GM21423 (cell line): ENCODE measurements at regions not wholly inside any gene's neighbourhood (a gene's known extent, or its start where the extent isn't known, plus 50 kb on each side); places are given as distances from the start of the nearest gene placed in this dataset.
"Not testable (repeated sequence)": the region's sequence is repeated elsewhere in the genome, so short reads cannot be mapped to it uniquely, and the experiment has no call there.

Source experiments
- ATAC-seq: cut with Tn5 transposase; IDR thresholded peaks from one replicate; pipeline ENCODE4 v1.9.1; 2021; ENCODE audit warnings: mild to moderate bottlenecking, moderate library complexity; ENCODE audit not compliant: unreplicated experiment

DNA sequence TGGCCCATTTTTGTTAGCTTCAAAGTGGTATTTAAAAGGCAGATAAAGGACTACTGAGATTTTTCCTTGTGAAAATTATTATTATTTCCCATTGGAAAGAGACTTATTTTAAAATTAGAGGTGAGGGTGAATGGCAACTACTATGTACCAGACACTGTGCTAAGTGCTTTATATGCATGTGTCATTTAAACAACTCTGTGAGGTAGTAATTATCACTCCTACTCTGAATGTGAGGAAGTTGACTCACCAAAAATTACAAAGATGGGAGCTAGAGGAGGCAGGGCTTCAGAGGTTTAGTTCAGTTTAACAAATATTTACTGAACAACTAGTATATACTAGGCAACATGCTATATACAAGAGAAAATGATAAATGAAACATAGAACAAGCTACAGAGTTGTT is 78.2 kb downstream of the MSL3 start:
- no peak for ATAC-seq

DNA sequence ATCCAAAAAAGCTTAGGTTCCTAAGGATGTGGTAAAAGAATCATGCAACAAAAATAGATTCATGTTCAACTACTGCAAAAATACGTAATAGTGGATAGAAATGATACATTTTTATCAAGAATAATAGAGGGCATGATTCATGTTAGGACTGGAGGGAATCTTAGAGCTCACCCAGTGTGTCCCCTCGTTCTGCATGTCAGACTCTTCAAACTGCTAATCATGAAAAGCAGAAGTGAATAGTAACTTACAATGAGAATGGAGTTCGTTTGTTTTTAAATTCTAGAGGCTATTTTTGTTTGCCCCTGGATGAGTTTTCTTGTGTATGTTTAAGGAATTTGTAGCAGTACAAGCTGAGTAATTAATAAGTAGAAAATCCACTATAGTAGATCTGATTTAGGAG is 79.4 kb downstream of the MSL3 start:
- ATAC-seq: no peak

DNA sequence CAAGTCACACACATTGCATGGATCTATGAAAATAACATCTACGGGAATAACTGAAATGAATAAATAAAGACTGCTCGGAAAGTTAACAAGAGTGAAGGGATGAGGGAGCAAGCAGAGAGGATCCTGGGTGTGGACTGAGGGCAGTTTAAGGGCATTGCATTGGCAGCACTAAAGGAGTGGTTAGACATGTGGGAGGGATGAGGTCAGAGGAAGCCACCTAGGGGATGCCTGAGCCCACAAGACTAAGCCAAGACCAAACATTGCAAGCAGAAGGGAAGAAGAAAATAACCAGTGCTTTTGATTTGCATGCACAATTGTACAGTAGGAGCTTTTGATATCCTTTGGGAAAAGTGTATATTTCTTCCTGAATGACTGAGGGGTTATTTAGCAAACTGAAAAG is 106.1 kb downstream of the MSL3 start:
- no peak for ATAC-seq

DNA sequence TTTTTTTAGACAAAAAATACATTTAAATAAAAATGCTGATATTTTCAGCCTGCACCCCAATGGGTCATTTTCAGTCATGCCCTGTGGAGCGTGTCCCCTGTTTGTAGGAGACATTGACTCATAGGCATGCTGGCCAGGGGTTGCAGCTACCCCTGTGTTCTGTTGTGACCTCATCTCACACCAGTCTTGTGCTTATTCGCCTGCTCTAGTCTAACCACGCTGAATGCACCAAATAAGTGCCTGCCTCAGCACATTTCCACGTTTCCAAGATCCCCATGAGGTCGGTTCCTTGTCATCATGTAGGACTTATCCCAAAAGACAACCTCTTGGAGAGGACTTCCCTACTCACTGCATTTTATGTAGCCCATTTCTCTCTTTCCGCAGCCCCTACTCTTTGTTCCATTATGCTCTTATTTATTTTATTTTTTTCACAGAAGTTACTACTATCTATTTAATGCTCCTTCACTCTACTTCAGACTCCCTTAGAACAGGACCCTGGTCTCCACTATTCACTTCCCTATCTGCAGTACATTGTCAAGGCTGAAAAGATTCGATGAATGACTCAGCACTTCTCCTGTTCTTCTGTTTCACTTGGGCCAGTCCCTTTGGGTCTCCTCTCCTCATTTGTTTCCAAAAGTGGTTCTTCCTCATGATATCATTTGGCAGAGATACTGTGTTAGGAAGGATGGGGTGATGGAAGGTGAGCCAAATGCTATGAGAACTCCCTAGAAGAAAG is 109.7 kb downstream of the MSL3 start:
- ATAC-seq: no peak

DNA sequence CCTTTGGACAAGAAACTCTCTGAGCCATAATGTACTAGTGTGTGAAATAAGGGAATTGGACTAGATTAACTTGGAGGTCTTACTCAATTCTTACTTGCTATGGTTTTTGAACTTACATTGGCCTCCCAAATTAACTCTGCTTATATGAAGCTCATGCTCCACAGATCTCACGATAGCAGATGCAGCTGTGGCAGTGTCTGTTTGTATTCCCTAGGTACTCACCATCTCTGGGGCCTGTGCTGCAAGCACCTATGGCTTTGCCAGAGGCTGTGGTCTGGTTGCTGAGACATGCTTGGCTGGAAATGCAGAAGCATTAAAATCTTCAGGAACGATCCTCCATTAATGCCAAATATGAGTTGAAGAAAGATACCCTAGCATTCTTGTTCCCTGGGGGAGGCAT is 112.8 kb downstream of the MSL3 start:
- no peak for ATAC-seq

DNA sequence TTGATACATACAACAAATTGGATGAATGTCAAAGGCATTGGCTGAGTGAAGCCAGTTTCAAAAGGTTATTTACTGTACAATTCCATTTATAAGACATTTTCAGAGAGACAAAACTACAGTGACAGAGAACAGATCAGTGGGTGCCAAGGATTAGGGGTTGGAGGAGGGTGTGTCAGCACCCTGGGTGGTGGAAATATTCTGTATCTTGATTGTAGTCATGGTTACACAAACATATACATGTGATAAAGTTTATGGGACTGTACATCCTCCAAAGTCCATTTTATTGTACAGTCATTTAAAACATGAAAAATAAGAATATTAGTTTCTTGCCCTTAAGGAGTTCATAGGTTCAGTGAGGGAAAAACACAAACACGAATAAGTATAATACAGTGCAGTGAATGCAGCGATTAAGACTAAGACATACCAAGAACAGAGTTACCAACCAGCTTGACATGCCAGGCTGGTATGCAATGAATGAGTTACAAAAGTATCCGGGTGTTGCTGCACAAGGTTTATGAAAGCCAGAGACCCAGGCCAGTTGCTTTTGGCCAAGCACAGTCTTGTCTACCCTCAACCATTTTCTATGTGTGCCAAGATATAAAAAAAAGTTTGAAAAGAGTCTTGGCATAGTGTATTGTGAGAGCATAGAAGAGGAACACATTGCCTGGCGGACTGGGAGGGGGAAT is 123.6 kb downstream of the MSL3 start:
- no peak for ATAC-seq

DNA sequence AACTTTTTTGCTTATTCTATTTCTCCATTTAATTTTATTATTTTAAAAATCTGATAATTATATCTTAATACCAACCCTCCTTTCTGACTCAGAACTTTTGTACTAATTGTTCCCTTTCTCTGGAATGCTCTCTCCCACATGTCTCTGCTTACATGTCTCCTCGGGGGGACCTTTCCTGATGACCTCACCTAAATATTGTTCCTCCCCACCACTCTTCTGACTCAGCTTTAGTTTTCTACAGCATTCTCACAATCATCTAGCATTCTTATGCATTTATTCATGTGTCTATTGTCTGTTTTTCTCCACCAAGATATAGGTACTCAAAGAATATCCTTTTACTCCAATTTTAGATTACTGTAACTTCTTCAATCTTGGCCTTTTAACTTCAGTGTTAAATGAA is 128.7 kb downstream of the MSL3 start:
- no peak for ATAC-seq

DNA sequence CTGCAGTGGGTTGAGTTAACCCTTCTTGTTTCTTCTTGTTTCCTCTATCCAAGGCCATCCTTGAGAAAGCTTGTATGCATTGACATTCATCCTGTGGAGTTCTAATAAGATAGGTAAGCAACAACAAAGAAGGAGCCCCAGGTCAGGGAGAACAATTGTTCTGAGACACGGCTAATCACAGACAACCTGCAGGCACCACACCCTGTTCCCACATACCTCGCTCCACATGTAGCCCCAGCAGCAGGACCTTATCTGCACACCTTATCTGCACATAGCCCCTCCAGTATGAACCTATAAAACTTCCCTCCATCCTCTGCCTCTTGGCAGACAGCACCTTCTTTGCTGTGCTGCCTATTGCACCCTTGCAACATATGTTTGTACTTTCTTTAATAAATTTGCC is 129.1 kb downstream of the MSL3 start:
- ATAC-seq: no peak

DNA sequence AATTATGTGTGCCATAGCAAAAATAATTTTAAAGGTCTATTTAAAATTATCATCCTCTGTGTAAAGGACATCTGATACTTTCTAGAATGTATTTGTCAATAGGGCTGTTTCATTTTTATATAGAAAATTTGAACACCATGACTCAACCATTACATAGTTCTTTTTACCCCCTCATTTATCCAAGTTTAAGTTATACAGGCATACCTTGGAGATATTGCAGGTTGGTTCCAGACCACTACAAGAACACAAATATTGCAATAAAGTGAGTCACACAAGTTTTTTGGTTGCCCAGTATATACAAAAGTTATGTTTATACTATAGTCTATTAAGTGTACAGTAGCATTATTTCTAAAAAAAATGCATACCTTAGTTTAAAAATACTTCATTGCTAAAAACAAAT is 130.4 kb downstream of the MSL3 start:
- no peak for ATAC-seq

DNA sequence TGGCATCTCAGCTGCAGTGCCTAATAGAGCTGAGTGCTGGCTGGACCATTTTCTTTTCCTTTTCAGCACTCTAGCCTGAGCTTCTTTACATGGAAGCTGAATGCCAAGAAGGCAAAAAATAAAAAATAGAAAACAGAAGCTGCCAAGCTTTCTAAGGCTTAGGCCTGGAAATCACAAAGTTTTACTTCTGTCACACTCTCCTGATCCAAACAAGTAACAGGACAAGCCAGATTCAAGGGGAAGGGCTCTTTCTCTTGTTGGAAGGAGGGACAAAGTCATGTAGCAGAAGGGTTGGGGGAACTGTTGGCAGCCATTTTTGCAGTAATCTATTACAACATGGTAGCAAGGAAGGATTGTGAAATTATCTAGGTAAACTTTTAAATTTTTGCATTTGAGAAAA is 131.8 kb downstream of the MSL3 start:
- ATAC-seq: no peak

DNA sequence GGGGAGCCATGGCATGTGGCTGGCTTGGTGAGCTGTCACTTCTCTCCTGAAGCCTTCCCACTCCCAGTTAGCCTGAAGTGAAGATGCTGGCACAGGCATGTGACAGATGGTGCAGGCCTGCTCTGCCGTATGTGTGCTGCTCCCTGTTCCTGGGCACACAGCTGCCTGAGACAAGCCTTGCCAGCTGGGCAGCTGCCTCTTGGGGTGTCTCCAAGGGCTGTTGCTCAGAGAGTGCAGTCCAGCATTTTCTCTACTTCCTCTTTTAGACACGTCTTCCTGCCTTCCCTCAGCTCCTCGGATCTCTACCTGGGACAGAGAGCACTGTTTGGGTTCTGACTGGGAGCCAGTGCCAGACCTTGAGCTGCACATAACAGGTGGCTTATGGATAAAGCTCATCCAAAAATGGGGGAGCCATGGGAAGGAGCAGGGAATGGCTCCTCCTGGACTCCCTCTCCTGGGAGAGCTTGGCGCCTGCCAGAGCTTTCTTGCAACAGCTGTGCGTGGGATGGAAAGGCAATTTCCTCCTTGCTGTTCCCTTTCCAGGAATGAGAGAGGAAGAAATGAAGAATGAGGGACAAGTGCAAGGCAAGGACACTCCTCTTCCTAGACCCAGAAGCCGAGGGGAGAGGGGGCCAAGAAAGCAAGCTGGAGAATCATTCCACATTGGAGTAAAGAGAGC is 132.9 kb downstream of the MSL3 start:
- ATAC-seq: no peak

DNA sequence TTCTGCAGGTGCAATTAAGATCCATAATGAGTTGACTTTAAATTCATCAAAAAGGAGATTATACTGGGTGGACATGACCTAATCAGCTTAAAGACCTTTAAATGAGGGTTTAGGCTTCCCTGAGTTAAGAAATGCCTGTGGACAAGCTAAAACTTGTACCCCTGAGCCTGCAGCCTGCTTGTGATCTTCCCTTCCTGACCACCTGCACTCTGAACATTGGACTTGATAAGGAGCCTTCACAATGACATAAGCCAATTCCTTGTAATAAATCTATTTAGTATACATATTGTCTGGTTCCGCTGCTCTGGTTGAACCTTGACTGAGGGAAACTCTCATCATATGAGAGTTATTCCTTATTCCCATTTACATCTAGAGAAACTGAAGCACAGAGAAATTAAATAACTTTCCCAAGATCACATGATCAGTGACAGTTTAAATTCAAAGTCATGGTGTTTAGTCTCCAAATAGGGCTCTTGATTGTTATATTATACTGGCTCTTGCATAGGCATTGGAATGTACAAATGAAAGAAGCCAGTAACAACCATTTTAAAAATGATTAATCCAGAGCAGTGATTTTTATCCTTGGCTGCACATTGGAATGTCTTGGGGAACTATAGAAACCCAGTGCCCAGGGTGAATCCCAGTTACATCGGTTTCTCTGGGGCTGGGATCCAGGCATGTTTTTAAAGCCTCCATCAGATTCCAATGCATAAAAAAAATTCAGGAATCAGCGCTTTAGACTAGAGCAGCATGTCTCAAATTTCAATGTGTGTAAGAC is 136.1 kb downstream of the MSL3 start:
- ATAC-seq: no peak

DNA sequence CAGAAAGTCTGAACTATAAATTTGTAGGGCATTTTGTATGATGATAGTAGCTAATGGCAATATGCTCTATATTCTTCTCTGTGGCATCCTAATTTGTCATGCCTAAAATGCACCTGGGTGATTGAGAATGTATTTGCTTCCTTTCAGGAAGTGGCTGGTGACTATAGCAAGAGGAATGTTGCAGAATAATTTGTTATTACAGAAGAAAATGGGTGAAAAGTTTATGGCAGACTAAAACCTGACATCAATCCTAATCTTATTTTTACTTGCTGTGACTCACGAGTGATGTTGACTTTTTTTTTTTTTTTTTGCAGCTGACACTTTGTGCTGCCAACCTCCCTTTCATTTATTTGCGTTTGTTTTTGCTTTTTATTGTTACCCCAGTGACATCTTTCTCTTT is 141.1 kb downstream of the MSL3 start:
- no peak for ATAC-seq

DNA sequence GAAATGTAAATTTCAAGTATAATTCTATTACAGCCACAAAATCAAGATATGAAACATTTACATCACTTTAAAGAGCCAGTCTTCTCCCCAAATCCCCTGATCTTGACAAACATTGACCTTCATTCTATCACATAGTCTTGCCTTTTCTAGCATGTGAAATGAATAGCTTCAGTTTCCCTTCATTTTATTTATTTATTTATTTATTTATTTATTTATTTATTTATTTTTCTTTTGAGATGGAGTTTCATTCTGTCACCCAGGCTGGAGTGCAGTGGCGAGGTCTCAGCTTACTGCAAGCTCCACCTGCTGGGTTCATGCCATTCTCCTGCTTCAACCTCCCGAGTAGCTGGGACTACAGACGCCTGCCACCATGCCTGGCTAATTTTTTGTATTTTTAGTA is 147.9 kb downstream of the MSL3 start:
- ATAC-seq: not testable (repeated sequence)

DNA sequence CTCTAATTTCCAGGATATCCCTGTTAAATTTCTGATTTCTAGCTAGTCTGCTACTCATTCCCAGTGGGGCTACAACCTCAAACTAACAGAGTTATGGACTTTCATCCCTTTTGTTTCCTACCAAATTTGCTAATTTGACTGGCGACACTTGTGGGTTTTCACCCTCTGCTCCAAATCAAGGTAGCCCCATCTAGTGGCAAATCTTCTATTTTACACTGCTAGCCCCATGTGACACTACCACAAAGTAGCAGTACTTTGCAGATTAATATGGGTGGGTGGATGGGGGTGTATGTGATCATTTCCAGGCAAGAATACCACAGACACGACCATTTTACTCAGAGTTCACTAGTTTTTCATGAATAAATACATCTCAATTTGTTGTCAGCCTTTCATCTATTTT is 150.3 kb downstream of the MSL3 start:
- ATAC-seq: peak; percentile 53

DNA sequence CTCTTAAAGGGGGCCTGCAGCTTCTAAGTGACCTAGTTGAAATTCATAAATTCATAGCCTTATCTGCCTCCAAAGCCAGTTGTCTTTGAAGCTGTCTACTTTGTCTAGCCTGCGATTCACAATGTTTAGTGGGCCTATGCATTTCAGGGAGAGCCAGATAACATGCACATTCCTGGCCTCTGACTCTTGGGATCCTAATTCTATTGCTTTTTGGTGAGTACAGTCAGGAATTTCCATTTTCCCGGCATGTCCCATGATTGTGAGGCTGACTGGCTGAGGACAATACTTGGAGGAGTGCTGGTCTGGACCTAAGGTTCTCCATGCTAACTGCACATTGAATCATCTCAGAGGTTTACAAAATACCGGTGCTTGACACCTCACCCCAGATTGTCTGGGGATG is 155.0 kb downstream of the MSL3 start:
- no peak for ATAC-seq

DNA sequence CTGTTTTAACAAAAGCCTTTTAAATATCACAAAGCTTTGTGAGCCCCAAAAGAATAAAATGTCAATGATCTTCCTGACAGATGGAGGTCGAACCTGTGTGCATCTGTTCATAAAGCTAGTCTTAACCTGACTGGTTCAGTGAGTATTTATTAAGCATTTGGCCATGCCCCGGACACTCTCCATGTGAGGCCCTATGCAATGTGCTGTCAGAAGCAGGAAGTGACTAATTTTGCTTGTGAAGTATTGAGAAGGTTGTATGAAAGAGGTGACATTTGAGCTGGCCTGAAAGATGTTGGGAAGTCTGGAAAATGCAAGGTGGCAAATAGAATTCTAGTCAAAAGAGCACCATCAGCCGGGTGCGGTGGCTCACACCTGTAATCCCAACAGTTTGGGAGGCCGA is 171.4 kb downstream of the MSL3 start:
- ATAC-seq: no peak

DNA sequence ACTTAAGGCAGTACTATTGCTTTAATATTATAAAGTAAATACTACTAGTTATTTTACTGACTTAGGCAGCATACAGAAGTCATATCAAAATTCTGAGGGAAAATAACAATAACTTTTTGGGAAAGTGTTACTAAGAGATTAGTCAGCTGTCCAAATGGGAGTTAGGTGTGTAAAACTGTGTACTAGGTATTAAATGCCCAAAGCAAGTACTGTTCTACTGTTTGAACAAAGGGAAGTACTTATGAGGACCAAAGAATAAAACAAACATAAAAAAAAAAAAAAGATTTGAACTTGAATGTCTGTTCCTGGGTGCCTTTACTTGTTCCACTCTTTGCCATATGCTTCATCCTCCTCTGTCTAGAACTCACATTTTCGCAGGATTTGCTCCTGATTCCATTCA is 174.4 kb downstream of the MSL3 start:
- no peak for ATAC-seq

DNA sequence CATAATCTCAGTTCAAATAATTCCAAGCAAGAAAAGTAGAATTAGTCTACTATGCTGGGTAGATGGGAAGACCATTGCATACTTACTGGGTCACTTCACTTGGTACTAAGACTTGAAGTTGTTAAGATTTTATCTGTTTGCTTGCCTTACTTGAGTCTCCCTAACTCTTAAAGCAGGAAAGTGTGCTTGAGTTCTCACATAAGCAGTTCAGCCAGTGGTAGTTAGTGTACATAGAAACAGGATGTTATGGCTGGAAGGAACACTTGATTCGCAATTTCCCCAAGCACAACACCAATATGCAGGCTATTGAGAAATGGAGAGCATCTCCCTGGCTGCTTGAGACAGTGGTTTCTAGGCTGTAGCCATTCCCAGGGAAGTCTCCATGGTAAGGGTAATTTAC is 176.1 kb downstream of the MSL3 start:
- ATAC-seq: no peak

DNA sequence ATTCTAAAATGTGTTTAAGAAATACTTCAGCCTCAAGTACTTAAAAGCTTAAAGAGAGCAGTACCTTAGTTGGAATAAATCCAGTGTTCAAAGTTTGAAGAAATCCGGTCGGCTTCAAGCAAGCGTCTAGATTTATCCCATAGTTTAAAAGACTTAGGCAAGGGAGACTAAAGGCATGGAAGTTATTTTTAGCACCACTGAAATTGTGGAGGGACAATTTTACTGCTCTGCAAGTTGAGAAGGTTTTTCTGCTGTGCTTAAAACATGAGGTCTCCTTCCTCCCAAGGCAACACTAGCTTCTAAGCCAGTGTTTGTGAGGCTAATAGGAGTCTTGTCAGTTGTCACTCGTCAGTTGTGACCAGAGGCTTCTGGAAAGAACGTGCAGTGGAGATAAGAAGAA is 183.5 kb downstream of the MSL3 start:
- no peak for ATAC-seq

DNA sequence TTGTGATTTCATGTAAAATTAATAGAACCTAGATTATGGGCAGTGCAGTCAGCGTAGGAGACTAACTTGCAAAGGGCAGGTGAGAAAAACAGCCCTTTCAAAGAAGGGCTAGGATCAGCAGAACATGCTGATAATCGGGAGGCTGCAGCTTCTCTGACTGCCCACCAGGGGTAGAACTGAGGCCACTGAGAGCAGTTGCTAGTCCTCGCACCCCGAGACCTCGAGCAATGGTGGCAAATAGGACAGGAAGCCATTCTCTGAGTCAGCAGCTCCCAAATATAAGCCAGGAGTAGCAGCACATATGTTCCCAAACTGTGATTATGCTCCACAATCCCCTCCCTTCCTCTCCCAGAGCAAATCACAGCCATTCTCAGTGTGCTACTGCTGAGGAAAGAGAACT is 186.5 kb downstream of the MSL3 start:
- ATAC-seq: no peak

DNA sequence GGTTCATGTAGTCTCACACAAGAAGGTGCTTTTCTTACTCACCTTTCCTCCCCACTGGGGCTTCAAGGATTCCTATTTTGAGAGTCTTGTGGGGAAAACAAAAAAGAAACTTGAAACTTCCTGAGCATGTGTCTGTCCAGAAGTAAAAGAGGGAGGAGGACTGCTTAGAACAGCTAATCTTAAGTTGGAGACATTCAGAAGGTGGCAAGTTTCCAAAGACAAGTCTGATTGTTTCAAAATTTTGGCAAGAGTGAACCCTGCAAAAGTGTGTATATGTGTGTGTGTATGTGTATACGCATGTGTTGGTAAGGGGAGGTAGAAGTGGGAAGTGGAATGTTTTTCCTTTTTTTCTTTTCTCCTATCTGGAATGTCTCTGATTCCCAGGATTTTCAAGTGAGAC is 189.0 kb upstream of the FRMPD4 start:
- ATAC-seq: no peak
